CD4-positive, alpha-beta T cell (primary cell): ENCODE measurements at regions not wholly inside any gene's neighbourhood (a gene's known extent, or its start where the extent isn't known, plus 50 kb on each side); places are given as distances from the start of the nearest gene placed in this dataset.
"Not testable (repeated sequence)": the region's sequence is repeated elsewhere in the genome, so short reads cannot be mapped to it uniquely, and the experiment has no call there.

ENCODE experiments used
- ATAC-seq: fragments of 200-7000 bp; cut with Tn5 transposase; one replicate; pipeline ENCODE4 v1.10.0; 2022; ENCODE audit warnings: mild to moderate bottlenecking; ENCODE audit not compliant: poor library complexity
- CTCF ChIA-PET: fragments of 350-600 bp; sonication (Branson Sonifier 250); formaldehyde crosslinking; loops from one replicate; lab custom pipeline; 2021; ENCODE audit warnings: antibody characterized with exemption, inconsistent platforms; lab: Charles Lee
- POLR2A ChIA-PET: fragments of 350-600 bp; sonication (Branson Sonifier 250); formaldehyde crosslinking; loops from one replicate; lab custom pipeline; 2021; ENCODE audit warnings: antibody characterized with exemption, inconsistent platforms; lab: Charles Lee
- DNase-seq, 14 experiments: peaks; one replicate each; pipeline ENCODE4 v3.0.0-alpha.2; 2013 to 2020; ENCODE audit warnings: mixed read lengths in 2 of 14
- H3K27ac ChIP-seq, 2 donors: one replicate each; pipeline versions ENCODE4 v1.5.1 to v1.7.0; 2013; ENCODE audit warnings: low read length in 2 of 2, low read depth in 1 of 2, mild to moderate bottlenecking in 1 of 2
- H3K27me3 ChIP-seq, 2 experiments: 1 replicate in 1 of 2; 2 replicates in 1 of 2; pipeline versions ENCODE4 v1.6.1 to v1.7.0; 2013; ENCODE audit warnings: low read length in 2 of 2, control low read depth in 1 of 2, mild to moderate bottlenecking in 1 of 2, moderate library complexity in 1 of 2; ENCODE audit not compliant: insufficient read depth in 2 of 2, control insufficient read depth in 1 of 2
- H3K36me3 ChIP-seq: one replicate; pipeline ENCODE4 v1.6.1; 2013; ENCODE audit warnings: low read length, control low read depth; ENCODE audit not compliant: insufficient read depth
- H3K4me1 ChIP-seq: one replicate; pipeline ENCODE4 v1.6.1; 2013; ENCODE audit warnings: low read length, control low read depth; ENCODE audit not compliant: insufficient read depth
- H3K4me3 ChIP-seq: one replicate; pipeline ENCODE4 v1.5.1; 2013; ENCODE audit warnings: mild to moderate bottlenecking, low read length, moderate library complexity
- H3K9me3 ChIP-seq, 2 experiments: 1 replicate in 1 of 2; 2 replicates in 1 of 2; pipeline versions ENCODE4 v1.6.1 to v1.7.0; 2013; ENCODE audit warnings: low read length in 2 of 2, mild to moderate bottlenecking in 2 of 2, control low read depth in 1 of 2, moderate library complexity in 1 of 2; ENCODE audit not compliant: control insufficient read depth in 1 of 2, insufficient read depth in 1 of 2
- H3K27ac Mint-ChIP-seq: one replicate; pipeline ENCODE4 v1.8.0; 2020; ENCODE audit warnings: mixed read lengths
- H3K27me3 Mint-ChIP-seq: one replicate; pipeline ENCODE4 v1.8.0; 2021; ENCODE audit warnings: mixed read lengths
- H3K36me3 Mint-ChIP-seq: one replicate; pipeline ENCODE4 v1.8.0; 2021; ENCODE audit warnings: low read depth, mixed read lengths
- H3K4me1 Mint-ChIP-seq: one replicate; pipeline ENCODE4 v1.8.0; 2021; ENCODE audit warnings: low read depth, mixed read lengths
- H3K4me3 Mint-ChIP-seq: one replicate; pipeline ENCODE4 v1.8.0; 2020; ENCODE audit warnings: mild to moderate bottlenecking, mixed read lengths
- H3K9me3 Mint-ChIP-seq: one replicate; pipeline ENCODE4 v1.8.0; 2020; ENCODE audit warnings: mixed read lengths
- CTCF ChIP-seq: fragments of 200-600 bp; IDR thresholded peaks from one replicate; pipeline ENCODE4 v1.8.0; 2022; ENCODE audit warnings: antibody characterized with exemption, mild to moderate bottlenecking
- intact Hi-C, 2 experiments: fragments of 100-400 bp; cut with DNase I in 1 of 2; cut with micrococcal nuclease in 1 of 2; formaldehyde crosslinking; loops; one replicate each; pipeline versions ENCODE4 v1.15.1 to v1.9.0; 2023 to 2025; cut with DNase I, micrococcal nuclease

- ChIA-PET POLR2A (no interaction called here), CTCF (no interaction called here)
- Mint-ChIP-seq H3K27ac (no peak overlapping the region), H3K36me3 (no peaks in the 10 kb centered on the region), H3K9me3 (peaks cover 3% of the 10 kb centered on the region), H3K4me3 (no peak overlapping the region), H3K27me3 (no peaks in the 10 kb centered on the region), H3K4me1 (no peaks in the 10 kb centered on the region)
- peaks cover 0 to 11% of the 10 kb centered on the region in 2 experiments for H3K9me3 ChIP-seq
- DNase-seq (no peak), ATAC-seq (no peak)
- no peak overlapping the region for H3K4me3 ChIP-seq
- H3K4me1 ChIP-seq, result no peaks in the 10 kb centered on the region
- H3K27me3 ChIP-seq, result no peaks in the 10 kb centered on the region
- no peaks in the 10 kb centered on the region for H3K36me3 ChIP-seq
- intact Hi-C loops, result no loop called here
- TF ChIP-seq CTCF, result no peak
- no peak overlapping the region for H3K27ac ChIP-seq
These were observed 429.5 kb downstream of the BUD13 start for GRCh38 chr11:116343270-116343669.

DNA sequence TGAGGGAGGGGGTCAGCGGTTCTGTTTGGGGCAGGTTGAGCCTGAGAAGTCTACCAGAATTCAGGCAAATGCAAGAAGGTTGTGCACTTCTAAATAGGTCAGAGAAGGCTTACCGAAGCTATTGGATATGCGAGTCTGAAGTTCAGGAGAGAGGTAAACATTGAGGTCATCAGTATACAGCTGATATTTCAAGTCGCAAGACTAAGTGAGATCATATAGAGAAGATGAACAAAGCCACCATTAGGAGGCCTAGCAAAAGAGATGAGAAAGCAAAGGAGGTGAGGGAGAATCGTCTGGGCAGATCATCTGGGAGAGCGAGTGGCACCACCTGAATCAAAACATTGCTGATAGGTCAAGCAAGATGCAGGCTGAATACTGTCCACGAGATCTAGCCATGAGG, 430.6 kb downstream of the BUD13 start:
- Mint-ChIP-seq H3K9me3 (peaks cover 3% of the 10 kb centered on the region), H3K27ac (no peak overlapping the region), H3K4me1 (no peaks in the 10 kb centered on the region), H3K36me3 (no peaks in the 10 kb centered on the region), H3K27me3 (no peaks in the 10 kb centered on the region), H3K4me3 (no peak overlapping the region)
- intact Hi-C loops, result no loop called here
- Histone ChIP-seq H3K4me3 (no peak overlapping the region), H3K9me3 (peaks cover 6 to 11% of the 10 kb centered on the region in 2 experiments), H3K27me3 (no peaks in the 10 kb centered on the region), H3K36me3 (no peaks in the 10 kb centered on the region), H3K27ac (no peak overlapping the region), H3K4me1 (no peaks in the 10 kb centered on the region)
- CTCF ChIA-PET, result no interaction called here
- no peak for ATAC-seq
- POLR2A ChIA-PET, result no interaction called here
- TF ChIP-seq CTCF, result no peak
- no peak for DNase-seq

- ChIA-PET POLR2A (no interaction called here), CTCF (no interaction called here)
These were observed 433.3 kb downstream of the BUD13 start for GRCh38 chr11:116339306-116340098.

DNA sequence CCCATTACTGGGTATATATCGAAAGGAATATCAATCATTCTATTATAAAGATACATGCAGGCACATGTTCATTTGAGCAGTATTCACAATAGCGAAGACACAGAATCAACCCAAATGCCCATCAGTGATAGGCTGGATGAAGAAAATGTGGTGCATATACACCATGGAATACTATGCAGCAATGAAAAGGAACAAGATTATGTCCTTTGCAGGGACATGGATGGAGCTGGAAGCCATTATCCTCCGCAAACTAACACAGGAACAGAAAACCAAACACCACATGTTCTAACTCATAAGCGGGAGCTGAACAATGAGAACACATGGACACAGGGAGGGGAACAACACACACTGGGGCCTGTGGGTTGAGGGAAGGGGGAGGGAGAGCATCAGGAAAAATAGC, 434.3 kb downstream of the BUD13 start:
- POLR2A ChIA-PET, H3K27me3 ChIP-seq, H3K27ac Mint-ChIP-seq: not testable (repeated sequence)

More at GRCh38 chr11:116339306-116340098, 433.3 kb downstream of the BUD13 start:
- TF ChIP-seq CTCF, result no peak
- Mint-ChIP-seq H3K9me3 (peaks cover 2% of the 10 kb centered on the region), H3K4me3 (no peak overlapping the region), H3K4me1 (no peaks in the 10 kb centered on the region), H3K36me3 (no peaks in the 10 kb centered on the region), H3K27ac (no peak overlapping the region), H3K27me3 (peaks cover 7% of the 10 kb centered on the region)
- Histone ChIP-seq H3K9me3 (peaks cover 0 to 6% of the 10 kb centered on the region in 2 experiments), H3K4me1 (no peaks in the 10 kb centered on the region), H3K36me3 (no peaks in the 10 kb centered on the region), H3K4me3 (no peak overlapping the region), H3K27ac (no peak overlapping the region), H3K27me3 (no peaks in the 10 kb centered on the region)
- no peak for ATAC-seq
- intact Hi-C loops, result no loop called here
- no peak for DNase-seq

More for the DNA sequence above, 434.3 kb downstream of the BUD13 start:
- H3K9me3 ChIP-seq, intact Hi-C loops, H3K36me3 Mint-ChIP-seq, ATAC-seq, H3K27me3 Mint-ChIP-seq, CTCF ChIA-PET, H3K9me3 Mint-ChIP-seq, H3K4me1 ChIP-seq, DNase-seq, H3K27ac ChIP-seq, H3K4me3 ChIP-seq, H3K4me1 Mint-ChIP-seq, H3K36me3 ChIP-seq, H3K4me3 Mint-ChIP-seq: not testable (repeated sequence)
